ENCODE measurements at regions not wholly inside any gene's neighbourhood (a gene's known extent, or its start where the extent isn't known, plus 50 kb on each side); places are given as distances from the start of the nearest gene placed in this dataset.
A peak's percentile ranks its signal among the peaks of the same experiment; 100 is the strongest.

- DNase-seq (ENCODE audit: low read depth in 2 of 2) = no peak
Observed at GRCh38 chr15:97876281-97876675, 84.2 kb upstream of the ARRDC4 start.

GRCh38 chr15:97881346-97881965, 79.0 kb upstream of the ARRDC4 start:
- DNase-seq (ENCODE audit: low read depth in 2 of 2) = no peak

- no peak for DNase-seq (ENCODE audit: low read depth in 2 of 2)
Observed at GRCh38 chr15:97884513-97885131, 75.9 kb upstream of the ARRDC4 start.

GRCh38 chr15:97890307-97890706, 70.2 kb upstream of the ARRDC4 start:
- no peak for DNase-seq (ENCODE audit: low read depth in 2 of 2)

- DNase-seq (ENCODE audit: low read depth in 2 of 2) = no peak
Observed at GRCh38 chr15:97892167-97892938, 68.2 kb upstream of the ARRDC4 start.

GRCh38 chr15:97893967-97894366, 66.5 kb upstream of the ARRDC4 start:
- DNase-seq (ENCODE audit: low read depth in 2 of 2) = no peak

GRCh38 chr15:97899981-97900380, 60.5 kb upstream of the ARRDC4 start:
- DNase-seq (ENCODE audit: low read depth in 2 of 2) = no peak

GRCh38 chr15:97902140-97902780, 58.2 kb upstream of the ARRDC4 start:
- no peak for DNase-seq (ENCODE audit: low read depth in 2 of 2)

GRCh38 chr15:97903560-97903959, 56.9 kb upstream of the ARRDC4 start:
- DNase-seq (ENCODE audit: low read depth in 2 of 2) = no peak

GRCh38 chr15:97903971-97904572, 56.4 kb upstream of the ARRDC4 start:
- no peak for DNase-seq (ENCODE audit: low read depth in 2 of 2)

- DNase-seq (ENCODE audit: low read depth in 2 of 2) = peak in 1 of 2 donors; percentile 15
Observed at GRCh38 chr15:97909291-97909891, 51.1 kb upstream of the ARRDC4 start.

Data from activated CD8-positive, alpha-beta memory T cell treated with anti-CD3 and anti-CD28 coated beads for 4 hours (primary cell).